ENCODE measurements at regions not wholly inside any gene's neighbourhood (a gene's known extent, or its start where the extent isn't known, plus 50 kb on each side); places are given as distances from the start of the nearest gene placed in this dataset.

GRCh38 chr3:71926262-71926600 is 141.3 kb upstream of the PROK2 start:
- no peak for TF ChIP-seq EZH2 (optimal IDR thresholded peaks at IDR 0.05; ENCODE audit: low read depth, low read length)
- TF ChIP-seq, protein P1, sequence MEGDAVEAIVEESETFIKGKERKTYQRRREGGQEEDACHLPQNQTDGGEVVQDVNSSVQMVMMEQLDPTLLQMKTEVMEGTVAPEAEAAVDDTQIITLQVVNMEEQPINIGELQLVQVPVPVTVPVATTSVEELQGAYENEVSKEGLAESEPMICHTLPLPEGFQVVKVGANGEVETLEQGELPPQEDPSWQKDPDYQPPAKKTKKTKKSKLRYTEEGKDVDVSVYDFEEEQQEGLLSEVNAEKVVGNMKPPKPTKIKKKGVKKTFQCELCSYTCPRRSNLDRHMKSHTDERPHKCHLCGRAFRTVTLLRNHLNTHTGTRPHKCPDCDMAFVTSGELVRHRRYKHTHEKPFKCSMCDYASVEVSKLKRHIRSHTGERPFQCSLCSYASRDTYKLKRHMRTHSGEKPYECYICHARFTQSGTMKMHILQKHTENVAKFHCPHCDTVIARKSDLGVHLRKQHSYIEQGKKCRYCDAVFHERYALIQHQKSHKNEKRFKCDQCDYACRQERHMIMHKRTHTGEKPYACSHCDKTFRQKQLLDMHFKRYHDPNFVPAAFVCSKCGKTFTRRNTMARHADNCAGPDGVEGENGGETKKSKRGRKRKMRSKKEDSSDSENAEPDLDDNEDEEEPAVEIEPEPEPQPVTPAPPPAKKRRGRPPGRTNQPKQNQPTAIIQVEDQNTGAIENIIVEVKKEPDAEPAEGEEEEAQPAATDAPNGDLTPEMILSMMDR (IDR thresholded peaks at IDR 0.05; ENCODE audit: low read length): peak; percentile 60
